ENCODE measurements at regions not wholly inside any gene's neighbourhood (a gene's known extent, or its start where the extent isn't known, plus 50 kb on each side); places are given as distances from the start of the nearest gene placed in this dataset.
A peak's percentile ranks its signal among the peaks of the same experiment; 100 is the strongest.

DNA sequence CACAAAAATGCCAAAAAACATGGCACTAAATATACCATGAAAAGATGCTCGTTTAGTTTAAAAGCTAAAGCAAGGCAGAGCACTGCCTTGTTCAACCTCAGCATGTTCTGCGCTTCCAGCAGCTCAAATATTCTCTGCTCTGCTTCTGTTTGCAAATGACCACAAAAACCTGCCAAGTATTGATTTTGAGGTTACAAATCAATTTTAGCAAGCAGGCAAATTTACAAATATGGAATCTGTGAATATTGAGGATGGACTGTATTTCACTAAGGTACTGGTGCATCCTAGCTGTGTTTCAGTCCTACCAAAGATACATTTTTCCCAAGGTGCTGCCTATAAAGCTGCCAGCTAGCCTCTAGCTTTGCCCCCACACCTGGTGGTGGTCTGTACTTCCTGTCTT is 449.9 kb downstream of the PREX1 start (continued):
- TF ChIP-seq KLF15 (CRISPR knock-in tag; IDR thresholded peaks at IDR 0.05; ENCODE audit: borderline replicate concordance) (no peak), SCMH1 (CRISPR knock-in tag; IDR thresholded peaks at IDR 0.05; ENCODE audit: borderline replicate concordance) (no peak), PTBP1 (IDR thresholded peaks at IDR 0.05; ENCODE audit: low read depth, low read length, poor library complexity, severe bottlenecking) (no peak), MTF2 (CRISPR knock-in tag; IDR thresholded peaks at IDR 0.05; ENCODE audit: borderline replicate concordance) (no peak), POLR2G (IDR thresholded peaks at IDR 0.05; ENCODE audit: low read depth, low read length) (no peak), MED13 (CRISPR knock-in tag; IDR thresholded peaks at IDR 0.05) (no peak), SMARCE1 (IDR thresholded peaks at IDR 0.05; ENCODE audit: borderline replicate concordance) (no peak), FOXM1 (CRISPR knock-in tag; IDR thresholded peaks at IDR 0.05) (no peak), ZNF432 (CRISPR knock-in tag; IDR thresholded peaks at IDR 0.05; ENCODE audit: borderline replicate concordance) (0 out of 2 replicates have a peak, but pooled peaks have one; percentile 47), MAFK (conservative IDR thresholded peaks at IDR 0.05 in 1 of 2, IDR thresholded peaks at IDR 0.05 in 1 of 2; ENCODE audit: low read length in 2 of 2) (peak; percentile 86 to 88), ZNF614 (CRISPR knock-in tag; IDR thresholded peaks at IDR 0.05; ENCODE audit: borderline replicate concordance) (no peak), SIN3A (IDR thresholded peaks at IDR 0.05; ENCODE audit: borderline replicate concordance, low read depth, low read length) (no peak), ZNF337 (CRISPR knock-in tag; IDR thresholded peaks at IDR 0.05; ENCODE audit: borderline replicate concordance, low read depth) (no peak), BCL6 (CRISPR knock-in tag; IDR thresholded peaks at IDR 0.05) (0 out of 2 replicates have a peak, but pooled peaks have one; percentile 59), ZNF737 (CRISPR knock-in tag; IDR thresholded peaks at IDR 0.05; ENCODE audit: borderline replicate concordance) (no peak)
- TF ChIP-seq, protein P1, sequence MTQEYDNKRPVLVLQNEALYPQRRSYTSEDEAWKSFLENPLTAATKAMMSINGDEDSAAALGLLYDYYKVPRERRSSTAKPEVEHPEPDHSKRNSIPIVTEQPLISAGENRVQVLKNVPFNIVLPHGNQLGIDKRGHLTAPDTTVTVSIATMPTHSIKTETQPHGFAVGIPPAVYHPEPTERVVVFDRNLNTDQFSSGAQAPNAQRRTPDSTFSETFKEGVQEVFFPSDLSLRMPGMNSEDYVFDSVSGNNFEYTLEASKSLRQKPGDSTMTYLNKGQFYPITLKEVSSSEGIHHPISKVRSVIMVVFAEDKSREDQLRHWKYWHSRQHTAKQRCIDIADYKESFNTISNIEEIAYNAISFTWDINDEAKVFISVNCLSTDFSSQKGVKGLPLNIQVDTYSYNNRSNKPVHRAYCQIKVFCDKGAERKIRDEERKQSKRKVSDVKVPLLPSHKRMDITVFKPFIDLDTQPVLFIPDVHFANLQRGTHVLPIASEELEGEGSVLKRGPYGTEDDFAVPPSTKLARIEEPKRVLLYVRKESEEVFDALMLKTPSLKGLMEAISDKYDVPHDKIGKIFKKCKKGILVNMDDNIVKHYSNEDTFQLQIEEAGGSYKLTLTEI (CRISPR knock-in tag; conservative IDR thresholded peaks at IDR 0.05) = no peak
- TF ChIP-seq, protein P2, sequence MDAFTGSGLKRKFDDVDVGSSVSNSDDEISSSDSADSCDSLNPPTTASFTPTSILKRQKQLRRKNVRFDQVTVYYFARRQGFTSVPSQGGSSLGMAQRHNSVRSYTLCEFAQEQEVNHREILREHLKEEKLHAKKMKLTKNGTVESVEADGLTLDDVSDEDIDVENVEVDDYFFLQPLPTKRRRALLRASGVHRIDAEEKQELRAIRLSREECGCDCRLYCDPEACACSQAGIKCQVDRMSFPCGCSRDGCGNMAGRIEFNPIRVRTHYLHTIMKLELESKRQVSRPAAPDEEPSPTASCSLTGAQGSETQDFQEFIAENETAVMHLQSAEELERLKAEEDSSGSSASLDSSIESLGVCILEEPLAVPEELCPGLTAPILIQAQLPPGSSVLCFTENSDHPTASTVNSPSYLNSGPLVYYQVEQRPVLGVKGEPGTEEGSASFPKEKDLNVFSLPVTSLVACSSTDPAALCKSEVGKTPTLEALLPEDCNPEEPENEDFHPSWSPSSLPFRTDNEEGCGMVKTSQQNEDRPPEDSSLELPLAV (CRISPR knock-in tag; conservative IDR thresholded peaks at IDR 0.05; ENCODE audit: low read depth) = no peak
- TF ChIP-seq, protein P3, sequence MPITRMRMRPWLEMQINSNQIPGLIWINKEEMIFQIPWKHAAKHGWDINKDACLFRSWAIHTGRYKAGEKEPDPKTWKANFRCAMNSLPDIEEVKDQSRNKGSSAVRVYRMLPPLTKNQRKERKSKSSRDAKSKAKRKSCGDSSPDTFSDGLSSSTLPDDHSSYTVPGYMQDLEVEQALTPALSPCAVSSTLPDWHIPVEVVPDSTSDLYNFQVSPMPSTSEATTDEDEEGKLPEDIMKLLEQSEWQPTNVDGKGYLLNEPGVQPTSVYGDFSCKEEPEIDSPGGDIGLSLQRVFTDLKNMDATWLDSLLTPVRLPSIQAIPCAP (CRISPR knock-in tag; IDR thresholded peaks at IDR 0.05; ENCODE audit: low read depth) = no peak
- TF ChIP-seq, protein P4, sequence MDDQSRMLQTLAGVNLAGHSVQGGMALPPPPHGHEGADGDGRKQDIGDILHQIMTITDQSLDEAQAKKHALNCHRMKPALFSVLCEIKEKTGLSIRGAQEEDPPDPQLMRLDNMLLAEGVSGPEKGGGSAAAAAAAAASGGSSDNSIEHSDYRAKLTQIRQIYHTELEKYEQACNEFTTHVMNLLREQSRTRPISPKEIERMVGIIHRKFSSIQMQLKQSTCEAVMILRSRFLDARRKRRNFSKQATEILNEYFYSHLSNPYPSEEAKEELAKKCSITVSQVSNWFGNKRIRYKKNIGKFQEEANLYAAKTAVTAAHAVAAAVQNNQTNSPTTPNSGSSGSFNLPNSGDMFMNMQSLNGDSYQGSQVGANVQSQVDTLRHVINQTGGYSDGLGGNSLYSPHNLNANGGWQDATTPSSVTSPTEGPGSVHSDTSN (CRISPR knock-in tag; IDR thresholded peaks at IDR 0.05; ENCODE audit: borderline replicate concordance) = no peak
- TF ChIP-seq, protein P5, sequence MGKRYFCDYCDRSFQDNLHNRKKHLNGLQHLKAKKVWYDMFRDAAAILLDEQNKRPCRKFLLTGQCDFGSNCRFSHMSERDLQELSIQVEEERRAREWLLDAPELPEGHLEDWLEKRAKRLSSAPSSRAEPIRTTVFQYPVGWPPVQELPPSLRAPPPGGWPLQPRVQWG (CRISPR knock-in tag; IDR thresholded peaks at IDR 0.05; ENCODE audit: borderline replicate concordance, low read depth) = no peak
